ENCODE measurements at regions not wholly inside any gene's neighbourhood (a gene's known extent, or its start where the extent isn't known, plus 50 kb on each side); places are given as distances from the start of the nearest gene placed in this dataset.

DNA sequence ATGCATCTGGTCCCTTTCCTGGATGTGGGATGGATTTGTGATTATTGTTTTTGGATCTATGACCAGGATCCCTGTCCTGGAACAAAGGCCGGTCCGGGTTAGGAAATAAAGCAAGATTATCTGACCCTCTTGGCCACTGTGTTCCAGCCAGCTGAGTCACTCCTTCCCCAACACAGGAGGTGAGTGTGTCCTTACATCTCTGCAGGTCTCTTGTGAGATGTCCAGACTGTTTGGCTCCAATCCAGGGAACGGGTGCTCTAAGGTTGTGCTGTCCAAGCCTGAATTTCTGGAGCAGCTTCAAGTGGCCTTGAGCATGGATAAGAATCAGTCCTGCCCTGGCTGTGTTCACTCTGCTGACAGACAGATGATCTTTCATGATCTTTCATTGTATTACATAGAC is 136.5 kb upstream of the CCL2 start:
- Histone ChIP-seq H3K27ac (ENCODE audit: low read depth in 2 of 2, low read length in 2 of 2) (no peak overlapping the region), H3K4me1 (ENCODE audit: control insufficient read depth in 2 of 3, insufficient read depth in 2 of 3, low read depth in 1 of 3, low read length in 3 of 3) (no peaks in the 10 kb centered on the region), H3K9me3 (ENCODE audit: control insufficient read depth in 2 of 3, insufficient read depth in 1 of 3, low read length in 3 of 3) (no peaks in the 10 kb centered on the region), H3K4me3 (ENCODE audit: low read length in 3 of 3) (no peak overlapping the region), H3K9ac (ENCODE audit: low read length in 3 of 3) (no peak overlapping the region), H3K36me3 (ENCODE audit: control insufficient read depth in 2 of 3, insufficient read depth in 3 of 3, low read length in 3 of 3) (no peaks in the 10 kb centered on the region), H3K27me3 (ENCODE audit: control insufficient read depth, insufficient read depth, low read length) (no peaks in the 10 kb centered on the region)
- intact Hi-C loops (cut with DNase I) = no loop called here
- TF ChIP-seq, protein P1, sequence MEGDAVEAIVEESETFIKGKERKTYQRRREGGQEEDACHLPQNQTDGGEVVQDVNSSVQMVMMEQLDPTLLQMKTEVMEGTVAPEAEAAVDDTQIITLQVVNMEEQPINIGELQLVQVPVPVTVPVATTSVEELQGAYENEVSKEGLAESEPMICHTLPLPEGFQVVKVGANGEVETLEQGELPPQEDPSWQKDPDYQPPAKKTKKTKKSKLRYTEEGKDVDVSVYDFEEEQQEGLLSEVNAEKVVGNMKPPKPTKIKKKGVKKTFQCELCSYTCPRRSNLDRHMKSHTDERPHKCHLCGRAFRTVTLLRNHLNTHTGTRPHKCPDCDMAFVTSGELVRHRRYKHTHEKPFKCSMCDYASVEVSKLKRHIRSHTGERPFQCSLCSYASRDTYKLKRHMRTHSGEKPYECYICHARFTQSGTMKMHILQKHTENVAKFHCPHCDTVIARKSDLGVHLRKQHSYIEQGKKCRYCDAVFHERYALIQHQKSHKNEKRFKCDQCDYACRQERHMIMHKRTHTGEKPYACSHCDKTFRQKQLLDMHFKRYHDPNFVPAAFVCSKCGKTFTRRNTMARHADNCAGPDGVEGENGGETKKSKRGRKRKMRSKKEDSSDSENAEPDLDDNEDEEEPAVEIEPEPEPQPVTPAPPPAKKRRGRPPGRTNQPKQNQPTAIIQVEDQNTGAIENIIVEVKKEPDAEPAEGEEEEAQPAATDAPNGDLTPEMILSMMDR (IDR thresholded peaks at IDR 0.05; ENCODE audit: borderline replicate concordance, extremely low read depth, insufficient read depth) = no peak
- no peak for FAIRE-seq
- no peak for DNase-seq

DNA sequence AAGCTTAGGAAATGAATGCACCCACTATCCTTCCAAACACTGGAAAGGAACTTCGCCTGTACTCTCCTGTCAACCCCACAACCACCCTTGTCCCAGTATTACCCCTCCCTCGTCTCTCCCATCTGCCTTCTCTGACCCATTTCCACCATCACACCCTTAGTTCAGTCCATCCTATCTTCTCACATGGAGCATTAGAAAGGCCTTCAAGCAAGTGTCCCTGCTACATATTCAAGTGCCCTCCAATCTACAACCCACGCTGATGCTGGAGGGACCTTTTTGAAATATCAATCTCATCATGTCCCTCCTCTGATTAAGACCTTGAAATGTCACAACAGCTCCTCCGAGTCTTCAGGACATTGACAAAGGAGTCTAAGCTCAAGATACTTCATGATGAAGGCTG is 133.8 kb upstream of the CCL2 start:
- Histone ChIP-seq H3K36me3 (ENCODE audit: control insufficient read depth in 2 of 3, insufficient read depth in 3 of 3, low read length in 3 of 3) (no peaks in the 10 kb centered on the region), H3K9me3 (ENCODE audit: control insufficient read depth in 2 of 3, insufficient read depth in 1 of 3, low read length in 3 of 3) (no peaks in the 10 kb centered on the region), H3K27ac (ENCODE audit: low read depth in 2 of 2, low read length in 2 of 2) (no peak overlapping the region), H3K9ac (ENCODE audit: low read length in 3 of 3) (no peak overlapping the region), H3K4me3 (ENCODE audit: low read length in 3 of 3) (no peak overlapping the region), H3K4me1 (ENCODE audit: control insufficient read depth in 2 of 3, insufficient read depth in 2 of 3, low read depth in 1 of 3, low read length in 3 of 3) (no peaks in the 10 kb centered on the region), H3K27me3 (ENCODE audit: control insufficient read depth, insufficient read depth, low read length) (no peaks in the 10 kb centered on the region)
- DNase-seq (no peak), FAIRE-seq (no peak)
- TF ChIP-seq, protein P1 (IDR thresholded peaks at IDR 0.05; ENCODE audit: borderline replicate concordance, extremely low read depth, insufficient read depth) = no peak
- intact Hi-C loops (cut with DNase I) = no loop called here

DNA sequence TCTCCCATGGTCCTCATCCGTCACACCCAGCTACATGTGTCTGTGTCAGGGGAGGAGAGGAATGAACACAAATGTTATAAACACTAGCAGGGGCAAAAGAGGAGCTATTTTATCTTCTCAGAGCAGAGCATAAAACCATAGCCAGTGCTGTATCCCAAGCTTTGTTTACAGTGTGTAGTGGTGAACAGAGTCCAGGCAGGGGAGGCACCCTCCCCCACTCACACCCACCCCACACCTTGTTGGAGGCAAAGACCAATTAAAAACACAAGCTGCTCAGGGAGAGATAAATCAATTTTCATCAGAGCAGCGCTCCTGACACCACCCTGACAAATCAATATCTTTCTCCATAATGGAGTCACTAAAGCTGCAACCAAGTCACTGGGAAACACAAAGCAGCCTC is 132.6 kb upstream of the CCL2 start:
- intact Hi-C loops (cut with DNase I) = no loop called here
- Histone ChIP-seq H3K36me3 (ENCODE audit: control insufficient read depth in 2 of 3, insufficient read depth in 3 of 3, low read length in 3 of 3) (no peaks in the 10 kb centered on the region), H3K27me3 (ENCODE audit: control insufficient read depth, insufficient read depth, low read length) (no peaks in the 10 kb centered on the region), H3K9me3 (ENCODE audit: control insufficient read depth in 2 of 3, insufficient read depth in 1 of 3, low read length in 3 of 3) (no peaks in the 10 kb centered on the region), H3K27ac (ENCODE audit: low read depth in 2 of 2, low read length in 2 of 2) (no peak overlapping the region), H3K4me1 (ENCODE audit: control insufficient read depth in 2 of 3, insufficient read depth in 2 of 3, low read depth in 1 of 3, low read length in 3 of 3) (no peaks in the 10 kb centered on the region), H3K4me3 (ENCODE audit: low read length in 3 of 3) (no peak overlapping the region), H3K9ac (ENCODE audit: low read length in 3 of 3) (no peak overlapping the region)
- TF ChIP-seq, protein P1 (IDR thresholded peaks at IDR 0.05; ENCODE audit: borderline replicate concordance, extremely low read depth, insufficient read depth) = no peak
- FAIRE-seq = no peak
- no peak for DNase-seq

DNA sequence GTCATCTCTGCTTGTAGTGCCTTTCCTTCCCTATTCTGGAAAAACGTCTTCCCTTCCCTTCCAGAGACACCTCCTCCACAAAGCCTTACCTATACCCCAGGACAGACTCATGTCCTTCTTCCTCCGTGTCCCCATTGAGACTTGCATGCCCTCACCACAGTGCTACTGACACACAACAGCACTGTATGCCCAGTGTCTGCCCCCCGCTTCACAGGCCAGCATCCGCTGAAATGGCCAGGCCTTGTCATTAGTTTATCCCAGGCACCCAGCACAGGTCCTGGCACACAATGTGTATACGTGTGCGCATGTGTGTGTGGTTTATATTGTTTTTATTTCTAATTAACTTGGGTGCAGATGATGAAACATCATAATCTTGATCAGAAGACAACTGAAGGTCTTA is 130.1 kb upstream of the CCL2 start:
- no peak overlapping the region for H3K4me3 ChIP-seq (ENCODE audit: low read length in 3 of 3)
- no peaks in the 10 kb centered on the region for H3K27me3 ChIP-seq (ENCODE audit: control insufficient read depth, insufficient read depth, low read length)
- no peak overlapping the region for H3K27ac ChIP-seq (ENCODE audit: low read depth in 2 of 2, low read length in 2 of 2)
- FAIRE-seq = no peak
- H3K36me3 ChIP-seq (ENCODE audit: control insufficient read depth in 2 of 3, insufficient read depth in 3 of 3, low read length in 3 of 3) = no peaks in the 10 kb centered on the region
- no peak overlapping the region for H3K9ac ChIP-seq (ENCODE audit: low read length in 3 of 3)
- no peak for DNase-seq
- H3K9me3 ChIP-seq (ENCODE audit: control insufficient read depth in 2 of 3, insufficient read depth in 1 of 3, low read length in 3 of 3) = no peaks in the 10 kb centered on the region
- intact Hi-C loops (cut with DNase I) = no loop called here
- TF ChIP-seq, protein P1 (IDR thresholded peaks at IDR 0.05; ENCODE audit: borderline replicate concordance, extremely low read depth, insufficient read depth) = no peak
- H3K4me1 ChIP-seq (ENCODE audit: control insufficient read depth in 2 of 3, insufficient read depth in 2 of 3, low read depth in 1 of 3, low read length in 3 of 3) = no peaks in the 10 kb centered on the region

Measured in kidney (tissue), 13 donors.